ENCODE measurements at regions not wholly inside any gene's neighbourhood (a gene's known extent, or its start where the extent isn't known, plus 50 kb on each side); places are given as distances from the start of the nearest gene placed in this dataset.

- TF ChIP-seq, protein P1, sequence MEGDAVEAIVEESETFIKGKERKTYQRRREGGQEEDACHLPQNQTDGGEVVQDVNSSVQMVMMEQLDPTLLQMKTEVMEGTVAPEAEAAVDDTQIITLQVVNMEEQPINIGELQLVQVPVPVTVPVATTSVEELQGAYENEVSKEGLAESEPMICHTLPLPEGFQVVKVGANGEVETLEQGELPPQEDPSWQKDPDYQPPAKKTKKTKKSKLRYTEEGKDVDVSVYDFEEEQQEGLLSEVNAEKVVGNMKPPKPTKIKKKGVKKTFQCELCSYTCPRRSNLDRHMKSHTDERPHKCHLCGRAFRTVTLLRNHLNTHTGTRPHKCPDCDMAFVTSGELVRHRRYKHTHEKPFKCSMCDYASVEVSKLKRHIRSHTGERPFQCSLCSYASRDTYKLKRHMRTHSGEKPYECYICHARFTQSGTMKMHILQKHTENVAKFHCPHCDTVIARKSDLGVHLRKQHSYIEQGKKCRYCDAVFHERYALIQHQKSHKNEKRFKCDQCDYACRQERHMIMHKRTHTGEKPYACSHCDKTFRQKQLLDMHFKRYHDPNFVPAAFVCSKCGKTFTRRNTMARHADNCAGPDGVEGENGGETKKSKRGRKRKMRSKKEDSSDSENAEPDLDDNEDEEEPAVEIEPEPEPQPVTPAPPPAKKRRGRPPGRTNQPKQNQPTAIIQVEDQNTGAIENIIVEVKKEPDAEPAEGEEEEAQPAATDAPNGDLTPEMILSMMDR (IDR thresholded peaks at IDR 0.05) = no peak
- no peak for TF ChIP-seq EZH2 (IDR thresholded peaks at IDR 0.05; ENCODE audit: borderline replicate concordance, insufficient read depth, low read depth, low read length, poor library complexity, severe bottlenecking)
Measured at GRCh38 chr14:88933191-88933590, 108.7 kb downstream of the TTC8 start.

All from B cell (primary cell).